Nephron (organoid): ENCODE measurements at regions not wholly inside any gene's neighbourhood (a gene's known extent, or its start where the extent isn't known, plus 50 kb on each side); places are given as distances from the start of the nearest gene placed in this dataset.
"Not testable (repeated sequence)": the region's sequence is repeated elsewhere in the genome, so short reads cannot be mapped to it uniquely, and the experiment has no call there.

ENCODE experiments used
- H3K27ac Mint-ChIP-seq, 3 experiments: 2 replicates each; pipeline ENCODE4 v1.8.0; 2020; ENCODE audit warnings: mixed read lengths in 3 of 3, mild to moderate bottlenecking in 2 of 3, moderate library complexity in 1 of 3
- H3K27me3 Mint-ChIP-seq: 2 replicates; pipeline ENCODE4 v1.8.0; 2021; ENCODE audit warnings: low read depth, mild to moderate bottlenecking, moderate library complexity, mixed read lengths
- H3K36me3 Mint-ChIP-seq: 2 replicates; pipeline ENCODE4 v1.8.0; 2020; ENCODE audit warnings: low read depth, mixed read lengths
- H3K4me1 Mint-ChIP-seq: 2 replicates; pipeline ENCODE4 v1.8.0; 2020; ENCODE audit warnings: mixed read lengths
- H3K4me3 Mint-ChIP-seq, 3 experiments: 2 replicates each; pipeline ENCODE4 v1.8.0; 2020; ENCODE audit warnings: mild to moderate bottlenecking in 3 of 3, mixed read lengths in 3 of 3, moderate library complexity in 2 of 3
- H3K9me3 Mint-ChIP-seq: 2 replicates; pipeline ENCODE4 v1.8.0; 2020; ENCODE audit warnings: mixed read lengths
- TF ChIP-seq, protein P1 (sequence below), 3 experiments: fragments of 200-600 bp; sonication (generic); IDR thresholded peaks; one replicate each; pipeline ENCODE4 v1.5.0; 2021; ENCODE audit warnings: antibody characterized with exemption in 3 of 3; ENCODE audit not compliant: unreplicated experiment in 3 of 3

DNA sequence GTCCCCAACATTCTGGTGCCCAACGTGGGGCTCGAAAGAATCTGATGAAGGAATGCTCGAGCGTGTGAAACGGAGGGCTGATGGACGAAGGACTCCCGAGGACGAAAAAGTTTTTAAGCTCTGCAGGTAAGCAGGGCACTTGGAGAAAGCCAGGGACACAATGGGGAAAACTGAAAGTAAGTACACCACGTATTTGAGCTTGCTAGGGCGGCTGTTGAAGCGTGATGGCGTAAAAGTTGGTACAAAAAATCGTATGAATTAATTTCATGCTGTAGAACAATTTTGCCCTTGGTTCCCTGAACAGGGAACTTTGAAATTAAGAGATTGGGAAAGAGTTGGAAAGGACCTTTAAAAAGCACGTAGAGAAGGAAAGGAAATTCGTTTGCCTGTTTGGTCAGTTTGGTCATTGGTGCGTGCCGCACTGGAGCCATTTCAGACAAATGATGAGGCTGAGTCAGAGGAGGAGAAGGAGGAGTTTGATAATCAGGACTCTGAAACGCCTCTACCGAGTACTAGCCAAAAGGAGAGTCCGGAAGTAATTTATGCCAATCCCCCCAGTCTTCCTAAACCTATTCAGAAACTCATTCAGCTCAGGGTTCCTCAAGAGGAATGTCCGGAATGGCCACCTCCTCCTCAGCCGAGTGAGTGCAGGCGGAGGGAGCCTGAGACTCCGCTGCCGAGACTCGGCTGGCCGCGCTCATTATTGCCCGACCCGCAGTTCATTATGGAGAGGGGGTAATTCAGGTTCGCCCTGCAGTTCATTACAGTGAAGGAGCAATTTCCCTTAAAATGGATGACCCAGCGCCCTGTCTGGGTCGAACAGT is 59.2 kb upstream of the PRSS16 start:
- peaks cover 8% of the 10 kb centered on the region for H3K4me1 Mint-ChIP-seq
- peak overlapping the region; percentile 89 to 98 (median 96) for H3K27ac Mint-ChIP-seq
- no peaks in the 10 kb centered on the region for H3K9me3 Mint-ChIP-seq
- peak overlapping the region; percentile 91 to 95 (median 91) for H3K4me3 Mint-ChIP-seq
- H3K27me3 Mint-ChIP-seq, result no peaks in the 10 kb centered on the region
- TF ChIP-seq, protein P1, sequence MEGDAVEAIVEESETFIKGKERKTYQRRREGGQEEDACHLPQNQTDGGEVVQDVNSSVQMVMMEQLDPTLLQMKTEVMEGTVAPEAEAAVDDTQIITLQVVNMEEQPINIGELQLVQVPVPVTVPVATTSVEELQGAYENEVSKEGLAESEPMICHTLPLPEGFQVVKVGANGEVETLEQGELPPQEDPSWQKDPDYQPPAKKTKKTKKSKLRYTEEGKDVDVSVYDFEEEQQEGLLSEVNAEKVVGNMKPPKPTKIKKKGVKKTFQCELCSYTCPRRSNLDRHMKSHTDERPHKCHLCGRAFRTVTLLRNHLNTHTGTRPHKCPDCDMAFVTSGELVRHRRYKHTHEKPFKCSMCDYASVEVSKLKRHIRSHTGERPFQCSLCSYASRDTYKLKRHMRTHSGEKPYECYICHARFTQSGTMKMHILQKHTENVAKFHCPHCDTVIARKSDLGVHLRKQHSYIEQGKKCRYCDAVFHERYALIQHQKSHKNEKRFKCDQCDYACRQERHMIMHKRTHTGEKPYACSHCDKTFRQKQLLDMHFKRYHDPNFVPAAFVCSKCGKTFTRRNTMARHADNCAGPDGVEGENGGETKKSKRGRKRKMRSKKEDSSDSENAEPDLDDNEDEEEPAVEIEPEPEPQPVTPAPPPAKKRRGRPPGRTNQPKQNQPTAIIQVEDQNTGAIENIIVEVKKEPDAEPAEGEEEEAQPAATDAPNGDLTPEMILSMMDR (IDR thresholded peaks at IDR 0.05; ENCODE audit: unreplicated experiment in 3 of 3), result no peak
- H3K36me3 Mint-ChIP-seq, result no peaks in the 10 kb centered on the region

DNA sequence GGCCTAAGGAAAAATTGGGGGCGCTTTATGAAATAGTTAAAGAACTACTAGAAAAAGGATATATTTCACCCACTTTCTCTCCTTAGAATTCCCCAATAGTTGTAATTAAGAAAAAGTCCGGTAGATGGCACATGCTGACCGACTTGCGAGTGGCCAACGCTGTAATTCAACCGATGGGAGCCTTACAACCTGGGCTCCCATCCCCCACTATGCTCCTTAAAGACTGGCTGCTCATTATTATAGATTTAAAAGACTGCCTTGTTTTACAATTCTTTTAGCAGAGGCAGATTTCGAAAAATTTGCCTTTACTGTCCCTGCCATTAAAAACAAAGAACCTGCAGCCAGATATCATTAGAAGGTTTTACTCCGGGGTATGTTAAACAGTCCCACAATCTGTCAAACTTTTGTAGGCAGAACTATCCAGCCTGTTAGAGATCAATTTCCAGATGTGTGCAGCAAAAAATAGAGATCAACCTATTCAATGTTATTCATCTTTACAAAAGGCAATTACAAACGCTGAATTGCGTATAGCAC is 58.5 kb upstream of the PRSS16 start:
- peak overlapping the region; percentile 89 to 98 (median 96) for H3K27ac Mint-ChIP-seq
- peaks cover 8% of the 10 kb centered on the region for H3K4me1 Mint-ChIP-seq
- no peaks in the 10 kb centered on the region for H3K9me3 Mint-ChIP-seq
- no peaks in the 10 kb centered on the region for H3K27me3 Mint-ChIP-seq
- H3K36me3 Mint-ChIP-seq, result no peaks in the 10 kb centered on the region
- TF ChIP-seq, protein P1 (IDR thresholded peaks at IDR 0.05; ENCODE audit: unreplicated experiment in 3 of 3), result peak; percentile 81 to 88 (median 85)
- peak overlapping the region; percentile 91 to 95 (median 91) for H3K4me3 Mint-ChIP-seq

DNA sequence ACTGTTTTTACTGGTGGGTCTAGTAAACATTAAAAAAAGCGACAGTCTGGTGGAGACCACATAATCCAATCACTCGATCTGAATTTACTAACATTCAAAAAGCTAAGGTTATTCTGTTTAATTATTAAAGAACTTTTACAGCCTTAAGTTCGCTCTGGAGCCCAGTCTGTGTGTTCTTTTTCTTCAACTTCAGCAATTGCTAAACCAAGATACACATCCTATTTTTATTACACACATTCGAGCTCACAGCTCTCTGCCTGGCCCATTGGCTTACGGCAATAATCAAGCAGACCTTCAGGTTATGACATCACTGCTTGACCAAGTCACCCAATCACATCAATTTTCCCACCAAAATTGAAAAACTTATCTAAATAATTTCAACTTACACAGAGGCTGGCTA is 57.4 kb upstream of the PRSS16 start:
- Mint-ChIP-seq H3K4me3 (peak overlapping the region in 1 of 3 experiments; percentile 28), H3K9me3 (no peaks in the 10 kb centered on the region), H3K27ac (peak overlapping the region in 1 of 3 experiments; percentile 44), H3K4me1 (peaks cover 8% of the 10 kb centered on the region), H3K36me3 (no peaks in the 10 kb centered on the region), H3K27me3 (no peaks in the 10 kb centered on the region)
- TF ChIP-seq, protein P1 (IDR thresholded peaks at IDR 0.05; ENCODE audit: unreplicated experiment in 3 of 3), result no peak

DNA sequence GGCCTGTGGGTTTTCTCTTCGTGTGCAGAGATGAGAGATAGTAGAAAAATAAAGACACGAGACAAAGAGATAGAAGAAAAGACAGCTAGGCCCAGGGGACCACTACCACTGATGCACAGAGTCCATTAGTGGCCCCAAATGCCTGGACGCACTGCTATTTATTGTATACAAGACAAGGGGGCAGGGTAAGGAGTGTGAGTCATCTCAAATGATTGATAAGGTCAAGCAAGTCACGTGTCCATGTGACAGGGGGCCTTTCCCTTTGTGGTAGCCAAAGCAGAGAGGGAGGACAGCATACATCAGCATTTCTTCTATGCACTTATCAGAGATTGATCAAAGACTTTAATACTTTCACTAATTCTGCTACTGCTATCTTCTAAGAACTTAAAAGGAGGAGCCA is 53.0 kb upstream of the PRSS16 start:
- not testable (repeated sequence) for H3K27ac Mint-ChIP-seq, H3K4me1 Mint-ChIP-seq, H3K4me3 Mint-ChIP-seq, H3K27me3 Mint-ChIP-seq, H3K9me3 Mint-ChIP-seq, H3K36me3 Mint-ChIP-seq

DNA sequence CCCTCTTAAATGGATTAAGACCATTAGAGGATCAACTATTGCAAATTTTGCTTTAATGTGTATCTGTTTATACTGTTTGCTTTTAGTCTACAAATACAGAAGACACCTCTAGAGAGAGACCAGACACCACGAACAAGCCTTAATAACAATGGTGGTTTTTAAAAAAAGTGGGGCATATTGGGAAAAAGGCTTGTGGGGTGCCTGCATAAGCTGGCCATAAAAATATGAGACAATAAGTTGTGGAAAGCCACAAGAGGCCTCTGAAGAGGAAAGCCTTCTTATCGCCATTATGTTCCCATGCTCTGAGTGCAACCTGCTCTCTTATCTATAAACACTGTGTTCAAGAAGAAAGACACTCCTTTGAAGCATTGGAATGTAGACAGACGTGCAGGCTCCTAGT is 52.0 kb upstream of the PRSS16 start:
- H3K27me3 Mint-ChIP-seq, H3K36me3 Mint-ChIP-seq, H3K27ac Mint-ChIP-seq, H3K4me3 Mint-ChIP-seq, H3K4me1 Mint-ChIP-seq, H3K9me3 Mint-ChIP-seq: not testable (repeated sequence)
